ENCODE measurements at regions not wholly inside any gene's neighbourhood (a gene's known extent, or its start where the extent isn't known, plus 50 kb on each side); places are given as distances from the start of the nearest gene placed in this dataset.
"Not testable (repeated sequence)": the region's sequence is repeated elsewhere in the genome, so short reads cannot be mapped to it uniquely, and the experiment has no call there.

DNA sequence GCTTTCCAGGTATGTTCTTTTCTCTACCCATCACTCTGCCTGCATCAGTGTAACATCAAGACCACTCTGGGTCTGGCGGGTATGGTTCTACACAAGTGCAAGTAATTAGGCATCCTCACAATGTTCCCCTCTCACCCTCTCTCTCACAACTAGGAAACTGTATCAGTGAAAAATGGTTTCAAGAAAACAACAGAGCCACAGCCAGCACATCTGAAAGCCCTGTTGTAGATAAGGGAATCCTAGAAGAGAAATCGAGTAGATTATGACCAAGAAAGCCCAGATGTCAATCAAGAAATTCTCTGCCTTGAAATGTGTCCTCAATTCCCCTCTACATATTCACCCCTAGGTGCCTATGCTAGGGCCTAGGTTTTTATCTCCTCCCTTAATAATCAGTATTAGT is 281.3 kb upstream of the ANKRD50 start:
- DNase-seq = no peak

GRCh38 chr4:124990398-124990797 is 277.9 kb upstream of the ANKRD50 start:
- DNase-seq = no peak

- no peak for DNase-seq
Measured at GRCh38 chr4:124980276-124980752, 267.8 kb upstream of the ANKRD50 start.

DNA sequence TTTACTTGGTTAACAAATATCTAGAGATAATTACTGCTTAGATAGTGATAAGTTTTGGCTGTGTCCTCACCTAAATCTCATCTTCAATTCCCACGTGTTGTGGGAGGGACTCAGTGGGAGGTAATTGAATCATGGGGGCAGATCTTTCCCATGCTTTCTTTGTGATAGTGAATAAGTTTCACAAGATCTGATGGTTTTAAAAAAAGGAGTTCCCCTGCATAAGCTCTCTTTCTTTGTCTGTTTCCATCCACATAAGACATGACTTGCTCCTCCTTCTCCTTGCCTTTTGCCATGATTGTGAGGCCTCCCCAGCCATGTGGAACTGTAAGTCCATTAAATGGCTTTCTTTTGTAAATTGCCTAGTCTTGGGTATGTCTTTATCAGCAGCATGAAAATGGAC is 266.0 kb upstream of the ANKRD50 start:
- not testable (repeated sequence) for DNase-seq

DNA sequence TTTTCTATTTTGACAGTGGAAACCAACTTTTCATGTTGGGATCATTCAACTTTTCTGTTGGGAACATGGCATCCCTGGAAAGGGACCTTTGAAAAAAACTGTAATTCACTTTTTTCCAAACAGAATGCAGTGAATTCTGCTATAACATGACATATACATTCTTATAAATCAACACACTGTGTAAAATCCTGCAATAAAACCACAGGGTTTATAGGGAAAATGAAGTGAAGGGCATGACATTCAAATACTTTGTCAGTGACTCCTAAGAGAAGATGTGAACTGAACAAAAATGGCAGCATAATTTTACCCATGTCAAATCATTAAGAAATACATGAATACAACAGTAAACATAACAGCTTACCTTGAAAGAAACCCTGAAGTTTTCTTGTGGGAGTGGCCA is 264.5 kb upstream of the ANKRD50 start:
- no peak for DNase-seq

GRCh38 chr4:124974152-124974551 is 261.6 kb upstream of the ANKRD50 start:
- DNase-seq = no peak

DNA sequence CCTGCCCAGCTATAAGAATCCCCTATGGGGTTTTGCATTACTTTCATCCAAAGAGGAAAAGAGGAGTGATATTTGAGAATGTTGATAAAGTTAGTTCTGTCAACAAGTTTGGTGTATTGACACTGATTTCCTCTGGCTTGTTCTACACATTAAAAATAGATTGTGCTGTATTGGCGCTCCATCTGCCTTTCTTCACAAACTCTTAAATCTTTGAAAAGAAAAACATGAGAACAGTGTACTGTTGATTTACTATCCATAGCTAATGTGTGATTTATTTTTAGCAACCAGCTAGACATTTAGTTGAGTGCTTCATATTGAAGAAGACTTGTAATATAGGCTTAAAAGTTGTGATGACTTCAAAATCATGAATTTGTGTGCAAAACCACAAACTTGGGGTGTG is 261.2 kb upstream of the ANKRD50 start:
- no peak for DNase-seq

- no peak for DNase-seq
Measured at GRCh38 chr4:124970011-124970410, 257.5 kb upstream of the ANKRD50 start.

DNA sequence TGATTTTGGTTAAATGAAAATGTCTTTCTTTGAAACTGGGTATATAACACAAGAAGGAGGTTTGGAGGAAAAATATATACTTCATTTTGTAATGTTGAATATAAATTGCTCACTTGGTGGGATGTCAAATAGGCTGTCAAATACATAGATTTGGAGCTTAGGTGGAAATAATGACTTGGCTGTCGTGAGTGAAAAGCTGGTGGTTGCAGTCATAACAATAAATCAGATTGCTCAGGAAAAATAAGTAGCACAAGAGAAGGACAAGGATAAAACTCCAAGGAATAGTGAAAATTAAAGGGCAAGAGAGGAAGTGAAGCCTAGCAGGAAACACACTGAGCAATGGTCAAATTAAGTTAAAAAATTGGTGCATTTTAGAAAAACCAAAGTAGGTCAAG is 253.0 kb upstream of the ANKRD50 start:
- no peak for DNase-seq

- DNase-seq = no peak
Measured at GRCh38 chr4:124964852-124965496, 252.4 kb upstream of the ANKRD50 start.

DNA sequence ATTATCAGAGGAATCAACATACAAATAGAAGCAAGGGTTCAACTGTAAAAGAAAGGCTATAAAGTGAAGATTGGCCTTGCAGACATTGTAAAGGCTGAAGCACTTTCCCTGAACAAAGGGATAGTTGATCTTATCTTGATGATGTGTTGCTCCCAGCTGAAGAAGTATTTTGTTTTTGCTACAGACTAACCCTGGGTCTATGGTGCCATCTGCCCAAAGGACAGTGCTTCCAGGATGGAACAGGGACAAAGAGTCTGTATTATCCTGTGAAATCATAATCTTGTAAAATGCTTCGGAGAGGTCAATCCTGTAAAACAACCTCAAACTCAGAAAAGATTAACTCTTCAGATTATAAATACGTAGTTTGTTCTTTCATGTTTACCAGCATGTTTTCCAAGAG is 251.7 kb upstream of the ANKRD50 start:
- no peak for DNase-seq

DNA sequence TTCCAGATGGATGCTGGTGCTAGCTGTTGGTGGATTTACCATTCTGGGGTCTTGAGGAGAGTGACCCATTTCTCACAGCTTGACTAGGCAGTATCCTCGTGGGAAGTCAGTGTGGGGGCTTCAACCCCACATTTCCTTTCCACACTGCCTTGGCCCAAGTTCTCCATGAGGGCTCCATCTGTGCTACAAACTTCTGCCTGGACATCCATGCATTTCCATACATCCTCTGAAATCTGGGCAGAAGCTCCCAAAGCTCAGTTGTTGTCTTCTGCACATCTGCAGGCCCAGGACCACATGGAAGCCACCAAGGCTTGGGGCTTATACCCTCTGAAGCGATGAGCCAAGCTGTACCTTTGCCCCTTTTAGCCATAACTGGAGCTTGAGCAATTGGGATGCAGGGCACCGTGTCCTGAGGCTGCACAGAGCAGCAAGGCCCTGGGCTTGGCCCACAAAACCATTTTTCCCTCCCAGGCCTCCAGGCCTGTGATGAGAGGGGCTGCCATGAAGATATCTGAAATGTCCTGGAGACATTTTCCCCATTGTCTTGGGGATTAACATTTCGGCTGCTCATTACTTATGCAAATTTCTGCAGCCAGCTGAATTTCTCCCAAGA is 248.7 kb upstream of the ANKRD50 start:
- DNase-seq = no peak

- no peak for DNase-seq
Measured at GRCh38 chr4:124958847-124959246, 246.3 kb upstream of the ANKRD50 start.

GRCh38 chr4:124955476-124955875 is 242.9 kb upstream of the ANKRD50 start:
- DNase-seq = no peak

DNA sequence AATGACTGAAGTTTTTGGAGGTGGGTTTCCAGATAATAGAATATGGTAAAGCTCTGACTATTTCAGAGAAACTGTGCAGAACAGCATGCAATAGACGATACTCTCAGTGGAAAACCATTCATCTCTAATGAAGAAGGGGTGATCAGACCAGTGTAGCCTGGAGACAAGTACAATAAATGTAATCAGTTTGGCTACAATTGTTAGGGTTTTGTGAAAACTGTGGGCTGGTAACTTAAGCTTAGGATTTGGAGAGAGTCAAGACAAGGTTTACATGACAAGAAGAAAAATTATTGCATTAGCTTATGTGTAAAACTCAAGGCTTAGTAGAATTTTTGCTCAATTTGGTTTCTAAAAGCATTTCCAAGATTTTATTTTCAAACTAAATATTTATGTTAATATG is 241.5 kb upstream of the ANKRD50 start:
- DNase-seq = no peak

DNA sequence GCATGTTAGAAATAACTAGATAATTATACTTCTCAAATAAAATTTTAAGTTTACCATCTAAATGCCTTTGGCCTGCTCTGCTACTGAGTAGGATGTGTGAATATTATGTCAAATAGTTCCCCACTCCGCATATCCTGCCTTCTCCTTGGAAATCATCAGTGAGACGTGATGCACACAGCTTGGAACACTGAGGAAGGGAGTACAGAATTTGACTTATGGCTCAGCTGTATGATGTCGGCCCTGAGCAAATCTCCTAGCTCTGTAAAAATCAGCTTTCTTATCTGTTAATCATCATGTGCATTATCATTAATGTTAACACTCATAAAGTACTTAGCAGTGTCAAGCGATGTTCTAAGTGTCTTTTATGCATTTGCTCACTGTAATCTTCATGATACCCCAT is 241.0 kb upstream of the ANKRD50 start:
- DNase-seq = no peak

DNA sequence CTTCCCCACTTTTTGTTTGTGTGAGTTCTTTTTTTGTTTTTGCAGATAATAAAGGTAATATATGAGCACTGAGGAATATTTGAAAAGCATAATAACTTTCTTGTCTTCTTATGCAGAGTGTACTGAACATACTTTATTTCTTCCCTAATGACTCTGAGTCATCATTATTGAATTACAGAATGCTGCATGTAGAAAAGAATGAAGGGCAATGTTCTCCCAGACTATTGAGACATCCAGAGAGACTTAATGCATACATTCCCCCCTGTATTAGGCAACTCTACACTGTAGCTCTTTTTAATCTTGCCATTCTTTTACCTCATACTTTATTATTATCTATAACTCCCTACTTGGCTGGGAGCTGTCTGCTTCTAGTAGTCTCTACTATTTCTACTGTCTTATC is 240.5 kb upstream of the ANKRD50 start:
- no peak for DNase-seq

- DNase-seq = no peak
Measured at GRCh38 chr4:124952601-124953000, 240.1 kb upstream of the ANKRD50 start.

- no peak for DNase-seq
Measured at GRCh38 chr4:124948976-124949597, 236.6 kb upstream of the ANKRD50 start.

- no peak for DNase-seq
Measured at GRCh38 chr4:124947622-124948265, 235.2 kb upstream of the ANKRD50 start.

DNA sequence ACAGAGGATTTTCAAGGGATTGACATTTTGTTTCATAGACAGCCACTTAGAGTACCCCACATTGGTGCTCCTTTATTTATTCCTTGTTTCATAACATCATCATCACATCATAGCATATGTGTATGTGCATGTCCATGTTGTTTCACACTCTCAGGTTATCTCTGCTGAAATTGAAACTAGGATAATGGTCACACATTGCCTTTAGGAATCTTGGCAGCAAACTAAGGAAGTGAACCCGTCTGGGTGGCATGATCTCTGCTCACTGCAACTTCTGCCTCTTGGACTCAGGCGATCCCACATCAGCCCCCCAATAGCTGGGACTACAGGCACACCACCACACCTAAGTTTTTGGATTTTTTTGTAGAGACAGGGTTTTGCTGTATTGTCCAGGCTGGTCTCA is 234.2 kb upstream of the ANKRD50 start:
- DNase-seq = no peak

GRCh38 chr4:124945422-124945821 is 232.9 kb upstream of the ANKRD50 start:
- DNase-seq = no peak

DNA sequence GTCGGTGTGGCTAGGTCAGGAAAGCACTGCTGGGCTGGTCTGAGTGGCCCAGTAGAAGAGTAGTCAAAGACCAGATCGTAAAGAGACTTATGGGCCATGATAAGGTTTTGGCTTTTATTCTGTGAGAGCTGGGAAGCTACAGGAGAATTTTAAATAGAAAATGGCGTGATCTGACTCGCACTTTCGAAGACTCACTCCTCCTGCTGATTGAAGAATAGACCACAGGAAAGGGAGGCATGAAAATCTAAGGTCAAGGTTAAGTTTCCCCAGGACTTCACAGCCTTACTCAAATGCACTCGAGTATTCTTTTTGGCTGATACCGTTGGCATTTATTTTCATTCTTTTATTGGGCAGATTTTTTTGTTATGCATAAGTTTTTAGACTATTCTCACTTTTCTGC is 231.4 kb upstream of the ANKRD50 start:
- DNase-seq = no peak
